Neural cell (in vitro differentiated cells): ENCODE measurements at regions not wholly inside any gene's neighbourhood (a gene's known extent, or its start where the extent isn't known, plus 50 kb on each side); places are given as distances from the start of the nearest gene placed in this dataset.

ENCODE experiments used
- H2AFZ ChIP-seq: fragments of 200-600, 300-800 bp; sonication (generic), shearing (Covaris generic); 2 replicates; pipeline ENCODE4 v1.6.0; 2014; ENCODE audit warnings: low read depth, mild to moderate bottlenecking, antibody characterized with exemption, low read length, moderate library complexity
- H3F3A ChIP-seq: fragments of 200-600 bp; shearing (Covaris generic); 2 replicates; pipeline ENCODE4 v1.6.1; 2016; ENCODE audit warnings: mild to moderate bottlenecking, moderate library complexity, mixed read lengths, antibody characterized with exemption, low read length; ENCODE audit not compliant: insufficient read depth, poor library complexity, severe bottlenecking
- H3K27ac ChIP-seq: fragments of 200-600, 300-800 bp; sonication (generic), shearing (Covaris generic); 2 replicates; pipeline ENCODE4 v1.5.1; 2014; ENCODE audit warnings: mild to moderate bottlenecking, low read length, moderate library complexity
- H3K27me3 ChIP-seq: fragments of 300-800, 200-600 bp; sonication (generic), shearing (Covaris generic); 2 replicates; pipeline ENCODE4 v1.6.0; 2014; ENCODE audit warnings: mild to moderate bottlenecking, low read depth, low read length, moderate library complexity; ENCODE audit not compliant: insufficient read depth
- H3K36me3 ChIP-seq: fragments of 300-800, 200-600 bp; sonication (generic), shearing (Covaris generic); 2 replicates; pipeline ENCODE4 v1.5.1; 2014; ENCODE audit warnings: mild to moderate bottlenecking, antibody characterized with exemption, low read length, moderate library complexity; ENCODE audit not compliant: insufficient read depth
- H3K4me2 ChIP-seq: fragments of 300-800, 200-600 bp; sonication (generic), shearing (Covaris generic); 2 replicates; pipeline ENCODE4 v1.6.0; 2014; ENCODE audit warnings: mild to moderate bottlenecking, low read length
- H3K4me3 ChIP-seq: fragments of 300-800, 200-600 bp; sonication (generic), shearing (Covaris generic); 2 replicates; pipeline ENCODE4 v1.5.1; 2014; ENCODE audit warnings: mild to moderate bottlenecking, low read length, moderate library complexity
- H3K79me2 ChIP-seq: fragments of 200-600 bp; shearing (Covaris generic); replicated peaks from 2 replicates; pipeline ENCODE4 v1.6.0; 2014; ENCODE audit warnings: mild to moderate bottlenecking, low read length, moderate library complexity; ENCODE audit not compliant: insufficient read depth
- H3K9ac ChIP-seq: fragments of 300-800, 200-600 bp; sonication (generic), shearing (Covaris generic); 2 replicates; pipeline ENCODE4 v1.6.1; 2016; ENCODE audit warnings: mild to moderate bottlenecking, low read length, mixed read lengths
- H3K9me2 ChIP-seq: fragments of 200-600 bp; shearing (Covaris generic); 2 replicates; pipeline ENCODE4 v1.6.1; 2016; ENCODE audit warnings: mild to moderate bottlenecking, low read length, mixed read lengths; ENCODE audit not compliant: insufficient read depth
- H3K9me3 ChIP-seq: fragments of 200-600, 300-800 bp; sonication (generic), shearing (Covaris generic); 2 replicates; pipeline ENCODE4 v1.6.1; 2016; ENCODE audit warnings: mild to moderate bottlenecking, mixed run types, low read length, moderate library complexity, mixed read lengths
- H4K20me1 ChIP-seq: fragments of 200-600 bp; shearing (Covaris generic); 2 replicates; pipeline ENCODE4 v1.6.1; 2016; ENCODE audit warnings: mild to moderate bottlenecking, mixed run types; ENCODE audit not compliant: insufficient read depth
- EP300 ChIP-seq: fragments of 450-650 bp; conservative IDR thresholded peaks from 2 replicates; pipeline ENCODE4 v1.6.1; 2014; ENCODE audit warnings: antibody characterized with exemption, mild to moderate bottlenecking, moderate library complexity; ENCODE audit not compliant: poor library complexity, severe bottlenecking
- EZH2 ChIP-seq: fragments of 200-600, 300-800 bp; shearing (Covaris generic), sonication (generic); IDR thresholded peaks from 2 replicates; pipeline ENCODE4 v1.6.1; 2014; ENCODE audit warnings: antibody characterized with exemption, low read length, borderline replicate concordance, mild to moderate bottlenecking; ENCODE audit not compliant: insufficient read depth, poor library complexity, severe bottlenecking
- MXI1 ChIP-seq: fragments of 450-650 bp; conservative IDR thresholded peaks from 2 replicates; pipeline ENCODE4 v1.6.1; 2014; ENCODE audit warnings: antibody characterized with exemption, mild to moderate bottlenecking; ENCODE audit not compliant: poor library complexity, severe bottlenecking
- POLR2AphosphoS5 ChIP-seq: IDR thresholded peaks from 2 replicates; pipeline ENCODE4 v1.6.1; 2012
- RAD21 ChIP-seq: fragments of 450-650 bp; conservative IDR thresholded peaks from 2 replicates; pipeline ENCODE4 v1.6.1; 2014; ENCODE audit warnings: antibody characterized with exemption, mild to moderate bottlenecking, moderate library complexity
- SMC3 ChIP-seq: fragments of 450-650 bp; conservative IDR thresholded peaks from 2 replicates; pipeline ENCODE4 v1.6.1; 2014; ENCODE audit warnings: antibody characterized with exemption, mild to moderate bottlenecking, moderate library complexity; ENCODE audit not compliant: poor library complexity
- TAF1 ChIP-seq: IDR thresholded peaks from 2 replicates; pipeline ENCODE4 v1.6.1; 2012; ENCODE audit warnings: low read depth
- TF ChIP-seq, protein P1 (sequence below): IDR thresholded peaks from 2 replicates; pipeline ENCODE4 v1.6.1; 2012; ENCODE audit warnings: borderline replicate concordance
- TF ChIP-seq, protein P2 (sequence below): fragments of 450-650 bp; IDR thresholded peaks from 2 replicates; pipeline ENCODE4 v1.5.1; 2014; ENCODE audit warnings: antibody characterized with exemption, mild to moderate bottlenecking, moderate library complexity; ENCODE audit not compliant: poor library complexity, severe bottlenecking

DNA sequence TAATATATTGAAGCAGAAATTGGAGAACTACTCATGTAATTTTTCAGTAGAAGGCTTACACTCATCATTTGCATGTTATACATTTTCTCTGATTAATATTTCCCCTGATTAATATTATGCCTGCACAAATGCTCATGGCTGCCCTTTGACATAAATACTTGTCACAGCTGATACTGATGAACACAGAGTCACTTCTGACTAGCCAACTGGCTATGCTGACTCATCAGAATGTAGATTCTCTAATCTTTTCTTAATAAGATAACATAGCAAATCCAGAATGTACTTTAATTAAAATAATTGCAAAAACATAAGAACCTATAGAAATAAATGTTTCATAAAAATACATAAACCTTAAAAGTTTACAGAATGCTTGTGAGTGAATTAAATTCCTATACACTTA, 52.4 kb upstream of the C4orf54 start:
- Histone ChIP-seq H2AFZ (no peak overlapping the region), H3K27me3 (no peaks in the 10 kb centered on the region), H3K9me3 (no peaks in the 10 kb centered on the region), H4K20me1 (no peaks in the 10 kb centered on the region), H3K27ac (no peak overlapping the region), H3K4me2 (no peak overlapping the region), H3K9ac (no peak overlapping the region), H3K36me3 (no peaks in the 10 kb centered on the region), H3F3A (no peaks in the 10 kb centered on the region), H3K9me2 (no peaks in the 10 kb centered on the region), H3K4me3 (no peak overlapping the region), H3K79me2 (no peaks in the 10 kb centered on the region)
- TF ChIP-seq TAF1, result no peak
- no peak for TF ChIP-seq SMC3
- no peak for TF ChIP-seq EP300
- no peak for TF ChIP-seq EZH2
- no peak for TF ChIP-seq MXI1
- TF ChIP-seq, protein P1, sequence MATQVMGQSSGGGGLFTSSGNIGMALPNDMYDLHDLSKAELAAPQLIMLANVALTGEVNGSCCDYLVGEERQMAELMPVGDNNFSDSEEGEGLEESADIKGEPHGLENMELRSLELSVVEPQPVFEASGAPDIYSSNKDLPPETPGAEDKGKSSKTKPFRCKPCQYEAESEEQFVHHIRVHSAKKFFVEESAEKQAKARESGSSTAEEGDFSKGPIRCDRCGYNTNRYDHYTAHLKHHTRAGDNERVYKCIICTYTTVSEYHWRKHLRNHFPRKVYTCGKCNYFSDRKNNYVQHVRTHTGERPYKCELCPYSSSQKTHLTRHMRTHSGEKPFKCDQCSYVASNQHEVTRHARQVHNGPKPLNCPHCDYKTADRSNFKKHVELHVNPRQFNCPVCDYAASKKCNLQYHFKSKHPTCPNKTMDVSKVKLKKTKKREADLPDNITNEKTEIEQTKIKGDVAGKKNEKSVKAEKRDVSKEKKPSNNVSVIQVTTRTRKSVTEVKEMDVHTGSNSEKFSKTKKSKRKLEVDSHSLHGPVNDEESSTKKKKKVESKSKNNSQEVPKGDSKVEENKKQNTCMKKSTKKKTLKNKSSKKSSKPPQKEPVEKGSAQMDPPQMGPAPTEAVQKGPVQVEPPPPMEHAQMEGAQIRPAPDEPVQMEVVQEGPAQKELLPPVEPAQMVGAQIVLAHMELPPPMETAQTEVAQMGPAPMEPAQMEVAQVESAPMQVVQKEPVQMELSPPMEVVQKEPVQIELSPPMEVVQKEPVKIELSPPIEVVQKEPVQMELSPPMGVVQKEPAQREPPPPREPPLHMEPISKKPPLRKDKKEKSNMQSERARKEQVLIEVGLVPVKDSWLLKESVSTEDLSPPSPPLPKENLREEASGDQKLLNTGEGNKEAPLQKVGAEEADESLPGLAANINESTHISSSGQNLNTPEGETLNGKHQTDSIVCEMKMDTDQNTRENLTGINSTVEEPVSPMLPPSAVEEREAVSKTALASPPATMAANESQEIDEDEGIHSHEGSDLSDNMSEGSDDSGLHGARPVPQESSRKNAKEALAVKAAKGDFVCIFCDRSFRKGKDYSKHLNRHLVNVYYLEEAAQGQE, result no peak
- TF ChIP-seq, protein P2, sequence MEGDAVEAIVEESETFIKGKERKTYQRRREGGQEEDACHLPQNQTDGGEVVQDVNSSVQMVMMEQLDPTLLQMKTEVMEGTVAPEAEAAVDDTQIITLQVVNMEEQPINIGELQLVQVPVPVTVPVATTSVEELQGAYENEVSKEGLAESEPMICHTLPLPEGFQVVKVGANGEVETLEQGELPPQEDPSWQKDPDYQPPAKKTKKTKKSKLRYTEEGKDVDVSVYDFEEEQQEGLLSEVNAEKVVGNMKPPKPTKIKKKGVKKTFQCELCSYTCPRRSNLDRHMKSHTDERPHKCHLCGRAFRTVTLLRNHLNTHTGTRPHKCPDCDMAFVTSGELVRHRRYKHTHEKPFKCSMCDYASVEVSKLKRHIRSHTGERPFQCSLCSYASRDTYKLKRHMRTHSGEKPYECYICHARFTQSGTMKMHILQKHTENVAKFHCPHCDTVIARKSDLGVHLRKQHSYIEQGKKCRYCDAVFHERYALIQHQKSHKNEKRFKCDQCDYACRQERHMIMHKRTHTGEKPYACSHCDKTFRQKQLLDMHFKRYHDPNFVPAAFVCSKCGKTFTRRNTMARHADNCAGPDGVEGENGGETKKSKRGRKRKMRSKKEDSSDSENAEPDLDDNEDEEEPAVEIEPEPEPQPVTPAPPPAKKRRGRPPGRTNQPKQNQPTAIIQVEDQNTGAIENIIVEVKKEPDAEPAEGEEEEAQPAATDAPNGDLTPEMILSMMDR, result no peak
- TF ChIP-seq POLR2AphosphoS5, result no peak
- TF ChIP-seq RAD21, result no peak

DNA sequence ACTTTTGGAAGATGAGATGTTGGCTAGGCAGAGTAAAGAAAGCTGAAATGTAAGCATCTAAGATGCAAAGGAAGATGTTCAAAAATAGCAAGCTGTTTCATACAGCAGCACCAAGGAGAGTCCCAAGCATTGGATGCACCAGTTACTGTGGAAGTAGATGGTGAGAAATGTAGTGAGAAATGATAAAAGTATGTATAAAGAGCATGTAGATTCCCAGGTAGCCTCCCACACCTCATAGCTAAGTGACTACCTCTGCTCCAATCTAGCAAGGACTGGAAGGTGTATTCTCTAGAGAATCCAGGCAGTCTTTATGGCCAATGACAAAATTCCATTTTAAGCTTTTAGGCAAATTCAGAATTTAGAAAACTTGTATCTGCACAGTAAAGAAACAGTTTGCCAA, 50.9 kb upstream of the C4orf54 start:
- Histone ChIP-seq H3K36me3 (no peaks in the 10 kb centered on the region), H3K27me3 (no peaks in the 10 kb centered on the region), H3K4me3 (no peak overlapping the region), H3F3A (no peaks in the 10 kb centered on the region), H4K20me1 (no peaks in the 10 kb centered on the region), H3K9ac (no peak overlapping the region), H3K79me2 (no peaks in the 10 kb centered on the region), H3K27ac (no peak overlapping the region), H3K4me2 (no peak overlapping the region), H2AFZ (no peak overlapping the region), H3K9me3 (no peaks in the 10 kb centered on the region), H3K9me2 (no peaks in the 10 kb centered on the region)
- TF ChIP-seq MXI1 (no peak), EP300 (no peak), POLR2AphosphoS5 (no peak), RAD21 (no peak), TAF1 (no peak), SMC3 (no peak)
- TF ChIP-seq, protein P2, result no peak
- TF ChIP-seq, protein P1, result no peak
